IMR-90 (cell line): ENCODE measurements at regions not wholly inside any gene's neighbourhood (a gene's known extent, or its start where the extent isn't known, plus 50 kb on each side); places are given as distances from the start of the nearest gene placed in this dataset.

Experiments
- ATAC-seq: fragments of 200-7000 bp; cut with Tn5 transposase; 2 replicates; pipeline ENCODE4 v1.9.1; 2020; ENCODE audit warnings: low read depth, mild to moderate bottlenecking, moderate library complexity
- BruUV-seq: library from RNA; stranded (reverse); fragments of 400-500 nt; replicated peaks from 2 replicates; lab custom pipeline; 2021; lab: Mats Ljungman, UMichigan
- CTCF ChIA-PET: fragments of 300-600 bp; formaldehyde crosslinking; extraction: SDS; loops from one replicate; lab custom pipeline; 2021; ENCODE audit warnings: antibody characterized with exemption; lab: Yijun Ruan, JAX
- POLR2A ChIA-PET: fragments of 300-600 bp; sonication (Branson Sonifier 250); formaldehyde crosslinking; loops from one replicate; lab custom pipeline; 2022; ENCODE audit warnings: antibody characterized with exemption; ENCODE audit not compliant: unreplicated experiment; lab: Charles Lee
- DNase-seq: peaks from one replicate; pipeline ENCODE4 v3.0.0; 2013
- H2AFZ ChIP-seq: replicated peaks from 2 replicates; pipeline ENCODE3; 2013; ENCODE audit warnings: low read length, mild to moderate bottlenecking; ENCODE audit not compliant: poor library complexity
- H2AK5ac ChIP-seq: 2 replicates; pipeline ENCODE4 v1.6.1; 2013; ENCODE audit warnings: low read depth, low read length, inconsistent platforms
- H2AK9ac ChIP-seq: replicated peaks from 2 replicates; pipeline ENCODE3; 2013; ENCODE audit warnings: mild to moderate bottlenecking, low read depth, low read length, moderate library complexity; ENCODE audit not compliant: poor library complexity
- H2BK120ac ChIP-seq: 2 replicates; pipeline ENCODE4 v1.6.1; 2013; ENCODE audit warnings: low read depth, low read length, inconsistent platforms
- H2BK15ac ChIP-seq: 3 replicates; pipeline ENCODE4 v1.6.1; 2013; ENCODE audit warnings: low read depth, low read length, inconsistent platforms
- H2BK20ac ChIP-seq: 2 replicates; pipeline ENCODE4 v1.6.1; 2013; ENCODE audit warnings: low read depth, mild to moderate bottlenecking, inconsistent platforms, low read length, moderate library complexity
- H2BK5ac ChIP-seq: 2 replicates; pipeline ENCODE4 v1.6.1; 2013; ENCODE audit warnings: mild to moderate bottlenecking, low read depth, low read length, inconsistent platforms; ENCODE audit not compliant: poor library complexity, severe bottlenecking
- H3K14ac ChIP-seq: replicated peaks from 2 replicates; pipeline ENCODE4 v1.6.1; 2013; ENCODE audit warnings: low read depth, low read length, inconsistent platforms
- H3K18ac ChIP-seq: 2 replicates; pipeline ENCODE4 v1.6.1; 2013; ENCODE audit warnings: low read depth, low read length, control low read depth
- H3K23ac ChIP-seq: 2 replicates; pipeline ENCODE4 v1.6.1; 2013; ENCODE audit warnings: low read depth, low read length, inconsistent platforms
- H3K27ac ChIP-seq: 2 replicates; pipeline ENCODE4 v1.5.1; 2013; ENCODE audit warnings: mild to moderate bottlenecking, control low read depth, low read length; ENCODE audit not compliant: insufficient read depth
- H3K27me3 ChIP-seq: 2 replicates; pipeline ENCODE4 v1.6.1; 2013; ENCODE audit warnings: low read length; ENCODE audit not compliant: control insufficient read depth, insufficient read depth
- H3K36me3 ChIP-seq: 2 replicates; pipeline ENCODE4 v1.6.1; 2013; ENCODE audit warnings: low read length, mixed read lengths; ENCODE audit not compliant: control insufficient read depth, insufficient read depth
- H3K4ac ChIP-seq: 2 replicates; pipeline ENCODE4 v1.6.1; 2013; ENCODE audit warnings: low read depth, low read length, inconsistent platforms
- H3K4me1 ChIP-seq: 2 replicates; pipeline ENCODE4 v1.6.1; 2013; ENCODE audit warnings: low read length, mixed read lengths; ENCODE audit not compliant: control insufficient read depth, insufficient read depth
- H3K4me2 ChIP-seq: 2 replicates; pipeline ENCODE4 v1.6.1; 2013; ENCODE audit warnings: low read depth, mild to moderate bottlenecking, control low read depth, low read length, moderate library complexity
- H3K4me3 ChIP-seq: 2 replicates; pipeline ENCODE4 v1.5.1; 2013; ENCODE audit warnings: low read depth, mild to moderate bottlenecking, control low read depth, low read length, moderate library complexity; ENCODE audit not compliant: insufficient read depth
- H3K56ac ChIP-seq: 2 replicates; pipeline ENCODE4 v1.6.1; 2013; ENCODE audit warnings: low read length, inconsistent platforms; ENCODE audit not compliant: insufficient read depth; ENCODE audit errors: extremely low read depth
- H3K79me1 ChIP-seq, 2 experiments: 2 replicates each; pipeline ENCODE4 v1.6.1; 2013; ENCODE audit warnings: low read length in 2 of 2, inconsistent platforms in 1 of 2, low read depth in 1 of 2
- H3K9ac ChIP-seq: 2 replicates; pipeline ENCODE4 v1.6.1; 2013; ENCODE audit warnings: low read depth, low read length, control low read depth
- H3K9me1 ChIP-seq: 2 replicates; pipeline ENCODE4 v1.6.1; 2013; ENCODE audit warnings: low read length, inconsistent platforms; ENCODE audit not compliant: insufficient read depth
- H3K9me3 ChIP-seq: 2 replicates; pipeline ENCODE4 v1.6.1; 2013; ENCODE audit warnings: low read length; ENCODE audit not compliant: control insufficient read depth, insufficient read depth
- H4K20me1 ChIP-seq: 2 replicates; pipeline ENCODE4 v1.6.1; 2013; ENCODE audit warnings: low read length, inconsistent platforms; ENCODE audit not compliant: insufficient read depth
- H4K5ac ChIP-seq: 2 replicates; pipeline ENCODE4 v1.6.1; 2013; ENCODE audit warnings: mild to moderate bottlenecking, low read depth, low read length, control low read depth
- H4K8ac ChIP-seq, 2 experiments: 2 replicates each; pipeline ENCODE4 v1.6.1; 2013; ENCODE audit warnings: low read depth in 2 of 2, low read length in 2 of 2, control low read depth in 1 of 2, inconsistent platforms in 1 of 2
- H4K91ac ChIP-seq: 2 replicates; pipeline ENCODE4 v1.6.1; 2013; ENCODE audit warnings: low read depth, low read length, inconsistent platforms; ENCODE audit not compliant: insufficient read depth
- BHLHE40 ChIP-seq: fragments of 150-350 bp; IDR thresholded peaks from 2 replicates; pipeline ENCODE4 v1.6.1; 2016; ENCODE audit warnings: mild to moderate bottlenecking, low read depth, low read length
- CEBPB ChIP-seq: IDR thresholded peaks from 2 replicates; pipeline ENCODE4 v1.6.1; 2012; ENCODE audit warnings: low read depth, low read length, improper control_type of control experiment
- CHD1 ChIP-seq: IDR thresholded peaks from 2 replicates; pipeline ENCODE4 v1.6.1; 2012; ENCODE audit warnings: low read depth, low read length, improper control_type of control experiment
- FOS ChIP-seq: fragments of 150-350 bp; IDR thresholded peaks from 2 replicates; pipeline ENCODE4 v1.6.1; 2016; ENCODE audit warnings: low read depth, low read length
- MAFK ChIP-seq: IDR thresholded peaks from 2 replicates; pipeline ENCODE4 v1.6.1; 2012; ENCODE audit warnings: low read depth, low read length, improper control_type of control experiment
- MAZ ChIP-seq: IDR thresholded peaks from 2 replicates; pipeline ENCODE4 v1.6.1; 2012; ENCODE audit warnings: low read depth, mild to moderate bottlenecking, low read length, improper control_type of control experiment, moderate library complexity, borderline replicate concordance
- MXI1 ChIP-seq: IDR thresholded peaks from 2 replicates; pipeline ENCODE4 v1.6.1; 2012; ENCODE audit warnings: low read depth, mild to moderate bottlenecking, low read length, moderate library complexity, borderline replicate concordance
- NFE2L2 ChIP-seq: fragments of 150-350 bp; IDR thresholded peaks from 2 replicates; pipeline ENCODE4 v1.6.1; 2016; ENCODE audit warnings: low read depth, mild to moderate bottlenecking, low read length
- POLR2A ChIP-seq: IDR thresholded peaks from 2 replicates; pipeline ENCODE4 v1.6.1; 2012; ENCODE audit warnings: mild to moderate bottlenecking, low read depth, low read length
- RAD21 ChIP-seq: IDR thresholded peaks from 2 replicates; pipeline ENCODE4 v1.6.1; 2012; ENCODE audit warnings: low read length, improper control_type of control experiment
- RCOR1 ChIP-seq: IDR thresholded peaks from 2 replicates; pipeline ENCODE4 v1.6.1; 2012; ENCODE audit warnings: mild to moderate bottlenecking, low read length, improper control_type of control experiment; ENCODE audit not compliant: insufficient replicate concordance
- RFX5 ChIP-seq: IDR thresholded peaks from 2 replicates; pipeline ENCODE4 v1.8.0; 2012; ENCODE audit warnings: low read depth, mild to moderate bottlenecking, low read length, moderate library complexity
- SMC3 ChIP-seq: fragments of 150-350 bp; IDR thresholded peaks from 2 replicates; pipeline ENCODE4 v1.6.1; 2016; ENCODE audit warnings: low read depth, mild to moderate bottlenecking, antibody characterized with exemption, low read length, moderate library complexity
- WGBS, 2 experiments: methylation state at CpG; one replicate each; pipeline versions ENCODE4 v1.1.5 to v1.1.7; 2013; ENCODE audit warnings: missing lambda C conversion rate in 2 of 2; ENCODE audit not compliant: insufficient read length in 1 of 2; ENCODE audit errors: extremely low coverage in 2 of 2; 5-methylcytosine and 5-hydroxymethylcytosine counted together
- dilution Hi-C: fragments of 300-500 bp; cut with HindIII; formaldehyde crosslinking; loops from one replicate; pipeline ENCODE4 v1.14.3; 2018; ENCODE audit warnings: low sequenced_read_pairs; ENCODE audit not compliant: unreplicated experiment
- in situ Hi-C: fragments of 300-500 bp; cut with MboI; formaldehyde crosslinking; loops from 3 replicates; pipeline ENCODE4 v1.14.3; 2019; ENCODE audit warnings: low sequenced_read_pairs, inconsistent platforms, mixed read lengths
- intact Hi-C: fragments of 100-400 bp; cut with micrococcal nuclease; formaldehyde crosslinking; loops from 2 replicates; pipeline ENCODE4 v1.10.0; 2022
- TF ChIP-seq, protein P1 (sequence below): conservative IDR thresholded peaks from 2 replicates; pipeline ENCODE4 v1.5.1; 2012; ENCODE audit warnings: mild to moderate bottlenecking, low read depth, low read length, improper control_type of control experiment

DNA sequence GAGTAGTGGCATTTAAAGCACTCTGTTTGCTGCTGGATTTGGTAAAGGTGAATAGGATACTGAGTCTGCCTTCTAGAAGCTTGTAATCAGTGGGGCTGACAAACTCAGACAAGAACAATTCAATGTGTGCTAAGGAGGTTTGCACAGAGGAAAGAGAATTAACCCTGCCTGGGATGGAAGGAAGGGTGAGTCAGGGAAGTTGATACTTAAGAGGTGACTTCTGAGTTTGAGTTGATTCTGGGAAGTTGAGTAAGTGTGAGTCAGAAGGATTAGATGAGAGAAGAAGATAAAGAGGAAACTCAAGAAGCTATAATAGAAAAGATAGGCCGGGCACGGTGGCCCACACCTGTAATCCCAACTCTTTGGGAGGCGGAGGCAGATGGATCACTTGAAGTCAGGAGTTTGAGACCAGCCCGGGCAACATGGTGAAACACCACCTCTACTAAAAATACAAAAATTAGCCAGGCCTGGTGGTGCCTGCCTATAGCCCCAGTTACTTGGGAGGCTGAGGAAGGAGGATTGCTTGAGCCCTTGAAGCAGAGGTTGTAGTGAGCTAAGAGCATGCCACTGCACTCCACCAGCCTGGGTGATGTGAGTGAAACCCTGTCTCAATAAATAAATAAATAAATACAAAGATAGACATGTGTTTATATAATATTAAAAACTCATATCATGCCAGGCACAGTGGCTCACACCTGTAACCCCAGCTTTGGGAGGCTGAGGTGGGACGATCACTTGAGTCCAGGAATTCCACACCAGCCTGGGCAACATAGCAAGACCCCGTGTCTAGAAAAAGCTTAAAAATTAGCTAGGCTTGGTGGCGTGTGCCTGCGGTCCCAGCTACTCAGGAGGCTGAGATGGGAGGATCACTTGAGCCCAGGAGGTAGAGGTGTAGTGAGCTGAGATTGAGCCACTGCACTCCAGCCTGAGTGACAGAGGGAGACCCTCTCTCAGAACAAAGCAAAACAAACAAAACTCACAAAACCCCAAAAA lies 126.8 kb upstream of the CPM start:
- Histone ChIP-seq H3K79me1 (0 out of 4 replicates have a peak, but pooled peaks cover 0 to 4% of the 10 kb centered on the region in 2 experiments), H3K9ac (no peak overlapping the region), H3K36me3 (no peaks in the 10 kb centered on the region), H3K27ac (peak overlapping the region; percentile 39; the same call in 1 of the 2 replicates), H3K27me3 (no peaks in the 10 kb centered on the region), H4K8ac (peak overlapping the region; percentile 32 to 41; a peak in 2 of 4 replicates), H4K5ac (peak overlapping the region; percentile 60; the same call in 1 of the 2 replicates), H3K4me2 (no peak overlapping the region), H3K4me1 (peaks cover 16% of the 10 kb centered on the region), H3K9me1 (peaks cover 5% of the 10 kb centered on the region), H2AK9ac (no peak overlapping the region), H3K56ac (no peak overlapping the region), H4K20me1 (no peaks in the 10 kb centered on the region), H3K4me3 (no peak overlapping the region), H2BK15ac (peak overlapping the region; percentile 79; the same call in 1 of the 3 replicates), H3K4ac (peak overlapping the region; percentile 67; the same call in 1 of the 2 replicates), H3K18ac (peak overlapping the region; percentile 81; the same call in 1 of the 2 replicates), H2AFZ (no peak overlapping the region), H4K91ac (peak overlapping the region; percentile 62; the same call in 1 of the 2 replicates), H2BK120ac (peak overlapping the region; percentile 75), H2AK5ac (peak overlapping the region; percentile 89), H3K9me3 (no peaks in the 10 kb centered on the region), H3K14ac (0 out of 2 replicates have a peak overlapping the region, but pooled peaks have one; percentile 33), H3K23ac (no peak overlapping the region), H2BK20ac (peak overlapping the region; percentile 82), H2BK5ac (peak overlapping the region; percentile 82)
- DNase-seq: peak; percentile 96
- dilution Hi-C loops (no loop called here), in situ Hi-C loops (no loop called here), intact Hi-C loops (loop anchor here (5.0 kb wide), 1 partner anchor 97 kb away; no protein-coding TSS in a partner anchor)
- ATAC-seq: peak; percentile 73
- ChIA-PET CTCF (interaction anchor here (1.1 kb wide), 1 partner anchor 10 kb away, joined by 5 read pairs; no protein-coding TSS in a partner anchor), POLR2A (no interaction called here)
- 100% methylated on average over 2 of the region's 8 CpGs; no CpG with 5 or more reads in 1 of the 2 experiments for WGBS, 2 experiments
- BruUV-seq: no TSS peak
- TF ChIP-seq BHLHE40 (peak; percentile 39; the same call in 1 of the 2 replicates), POLR2A (no peak), FOS (peak; percentile 84), MAFK (no peak), RFX5 (no peak), MAZ (no peak), CHD1 (no peak), RCOR1 (peak; percentile 38), NFE2L2 (peak; percentile 16; the same call in 1 of the 2 replicates), RAD21 (no peak), CEBPB (peak; percentile 73), MXI1 (no peak), SMC3 (no peak)
- TF ChIP-seq, protein P1, sequence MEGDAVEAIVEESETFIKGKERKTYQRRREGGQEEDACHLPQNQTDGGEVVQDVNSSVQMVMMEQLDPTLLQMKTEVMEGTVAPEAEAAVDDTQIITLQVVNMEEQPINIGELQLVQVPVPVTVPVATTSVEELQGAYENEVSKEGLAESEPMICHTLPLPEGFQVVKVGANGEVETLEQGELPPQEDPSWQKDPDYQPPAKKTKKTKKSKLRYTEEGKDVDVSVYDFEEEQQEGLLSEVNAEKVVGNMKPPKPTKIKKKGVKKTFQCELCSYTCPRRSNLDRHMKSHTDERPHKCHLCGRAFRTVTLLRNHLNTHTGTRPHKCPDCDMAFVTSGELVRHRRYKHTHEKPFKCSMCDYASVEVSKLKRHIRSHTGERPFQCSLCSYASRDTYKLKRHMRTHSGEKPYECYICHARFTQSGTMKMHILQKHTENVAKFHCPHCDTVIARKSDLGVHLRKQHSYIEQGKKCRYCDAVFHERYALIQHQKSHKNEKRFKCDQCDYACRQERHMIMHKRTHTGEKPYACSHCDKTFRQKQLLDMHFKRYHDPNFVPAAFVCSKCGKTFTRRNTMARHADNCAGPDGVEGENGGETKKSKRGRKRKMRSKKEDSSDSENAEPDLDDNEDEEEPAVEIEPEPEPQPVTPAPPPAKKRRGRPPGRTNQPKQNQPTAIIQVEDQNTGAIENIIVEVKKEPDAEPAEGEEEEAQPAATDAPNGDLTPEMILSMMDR: no peak
